Ishikawa (cell line): ENCODE measurements at regions not wholly inside any gene's neighbourhood (a gene's known extent, or its start where the extent isn't known, plus 50 kb on each side); places are given as distances from the start of the nearest gene placed in this dataset.

ENCODE experiments used
- EGR1 ChIP-seq: IDR thresholded peaks from 2 replicates; pipeline ENCODE4 v1.6.1; 2012
- TAF1 ChIP-seq: IDR thresholded peaks from 2 replicates; pipeline ENCODE4 v1.6.1; 2012; ENCODE audit warnings: low read depth, mild to moderate bottlenecking
- TEAD4 ChIP-seq: IDR thresholded peaks from 2 replicates; pipeline ENCODE4 v1.6.1; 2012

DNA sequence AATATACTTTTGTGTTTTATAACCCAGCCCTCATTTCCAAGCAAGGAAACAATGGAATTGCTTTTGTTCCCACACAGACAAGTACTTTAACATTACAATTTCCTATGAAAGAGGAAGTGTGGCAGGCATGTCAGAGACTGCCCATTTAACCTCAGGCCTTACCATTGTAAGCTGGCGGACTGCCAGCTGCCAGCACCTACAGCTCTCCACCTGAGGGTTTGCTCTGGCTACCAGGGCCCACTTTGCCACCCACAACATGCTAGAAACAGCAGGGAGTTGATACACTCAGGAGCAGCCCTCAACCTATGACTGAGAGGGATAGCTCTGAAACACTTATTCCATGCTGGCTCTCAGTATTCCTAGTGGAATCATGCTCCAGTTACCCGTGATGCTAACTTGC, 152.3 kb upstream of the PRDX4 start:
- TF ChIP-seq EGR1 (no peak), TEAD4 (no peak), TAF1 (no peak)
